ENCODE measurements at regions not wholly inside any gene's neighbourhood (a gene's known extent, or its start where the extent isn't known, plus 50 kb on each side); places are given as distances from the start of the nearest gene placed in this dataset.
"Not testable (repeated sequence)": the region's sequence is repeated elsewhere in the genome, so short reads cannot be mapped to it uniquely, and the experiment has no call there.

DNA sequence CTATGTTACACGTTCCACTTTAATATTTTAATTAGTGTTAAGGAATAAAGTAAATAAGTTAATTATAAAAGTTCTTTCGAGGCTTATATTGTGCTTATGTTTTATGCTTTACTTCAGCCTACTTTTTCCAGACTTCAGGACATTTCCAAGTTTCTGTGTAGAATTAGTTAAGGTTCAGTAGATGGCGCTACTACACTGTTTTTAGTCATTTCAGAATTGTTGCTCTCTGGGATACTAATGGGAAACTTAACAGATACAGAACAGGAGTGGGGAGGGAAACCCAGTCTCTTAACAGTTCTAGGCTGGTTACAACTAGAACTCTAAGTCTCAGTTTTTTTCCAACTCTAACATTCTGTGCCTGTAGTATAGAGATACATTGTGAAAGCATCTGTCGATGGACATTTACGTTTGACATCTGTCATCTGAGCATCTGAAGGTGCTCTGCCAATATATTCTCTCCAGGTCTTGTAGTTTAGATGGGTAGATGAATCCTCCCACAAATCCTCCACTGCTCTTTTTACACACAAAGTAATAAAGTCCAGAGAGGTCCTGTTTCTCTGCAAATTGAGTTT is 56.8 kb upstream of the FAM171A1 start:
- H3K27ac Mint-ChIP-seq = no peak overlapping the region
- H3K36me3 Mint-ChIP-seq (ENCODE audit: low read depth) = no peaks in the 10 kb centered on the region
- ChIA-PET CTCF (interaction anchor here (0.5 to 2.2 kb wide), 5 partner anchors 8 to 58 kb away, joined by 3 to 8 read pairs (median 3); no protein-coding TSS in a partner anchor), POLR2A (no interaction called here)
- intact Hi-C loops (cut with DNase I, micrococcal nuclease) = no loop called here
- H3K9me3 Mint-ChIP-seq (ENCODE audit: low read depth) = no peaks in the 10 kb centered on the region
- no peak for ATAC-seq
- no peaks in the 10 kb centered on the region for H3K4me1 Mint-ChIP-seq
- no peak for DNase-seq
- no peak overlapping the region for H3K4me3 Mint-ChIP-seq
- H3K27me3 Mint-ChIP-seq = peaks cover 7% of the 10 kb centered on the region

DNA sequence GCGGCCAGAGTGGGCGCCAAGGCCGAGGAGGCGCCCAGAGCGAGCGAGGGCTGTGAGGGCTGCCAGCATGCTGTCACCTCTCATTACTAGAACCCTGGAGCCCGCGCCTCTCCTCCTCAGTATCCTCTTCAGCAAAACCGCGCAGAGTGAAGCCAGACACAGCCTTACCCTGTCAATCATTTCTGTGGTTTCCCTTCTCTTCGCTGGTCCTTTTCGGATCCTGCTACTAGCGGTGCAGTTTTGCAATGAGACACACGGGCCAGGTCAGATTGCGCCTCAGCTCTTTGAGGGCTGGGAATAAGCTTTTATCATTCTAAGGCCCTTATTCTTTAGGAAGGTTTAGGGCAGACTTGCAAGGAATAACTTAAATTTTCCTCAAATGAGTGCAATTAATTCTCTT is 55.5 kb upstream of the FAM171A1 start:
- H3K27me3 Mint-ChIP-seq = peaks cover 4% of the 10 kb centered on the region
- H3K4me3 Mint-ChIP-seq = no peak overlapping the region
- ATAC-seq (no peak), DNase-seq (no peak)
- no peaks in the 10 kb centered on the region for H3K36me3 Mint-ChIP-seq (ENCODE audit: low read depth)
- H3K9me3 Mint-ChIP-seq (ENCODE audit: low read depth) = no peaks in the 10 kb centered on the region
- no peak overlapping the region for H3K27ac Mint-ChIP-seq
- CTCF ChIA-PET = no interaction called here
- H3K4me1 Mint-ChIP-seq = no peaks in the 10 kb centered on the region
- intact Hi-C loops (cut with DNase I, micrococcal nuclease) = no loop called here
- POLR2A ChIA-PET = no interaction called here

DNA sequence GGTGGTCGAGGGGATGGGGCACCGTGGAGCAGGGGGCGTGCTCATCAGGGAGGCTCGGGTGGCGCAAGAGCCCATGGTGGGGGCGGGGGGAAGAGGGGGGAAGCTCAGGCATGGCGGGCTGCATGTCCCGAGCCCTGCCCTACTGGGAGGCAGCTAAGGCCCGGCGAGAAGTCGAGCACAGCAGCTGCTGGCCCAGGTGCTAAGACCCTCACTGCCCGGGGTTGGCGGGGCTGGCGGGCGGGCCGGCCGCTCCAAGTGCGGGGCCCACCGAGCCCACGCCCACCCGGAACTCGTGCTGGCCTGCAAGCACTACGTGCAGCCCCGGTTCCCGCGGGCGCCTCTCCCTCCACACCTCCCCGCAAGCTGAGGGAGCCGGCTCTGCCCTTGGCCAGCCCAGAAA is 55.0 kb upstream of the FAM171A1 start:
- Mint-ChIP-seq H3K27me3 (peaks cover 4% of the 10 kb centered on the region), H3K27ac (no peak overlapping the region), H3K9me3 (ENCODE audit: low read depth) (no peaks in the 10 kb centered on the region), H3K4me1 (no peaks in the 10 kb centered on the region), H3K4me3 (no peak overlapping the region), H3K36me3 (ENCODE audit: low read depth) (no peaks in the 10 kb centered on the region)
- intact Hi-C loops (cut with DNase I, micrococcal nuclease) = no loop called here
- POLR2A ChIA-PET = no interaction called here
- no peak for DNase-seq
- ATAC-seq = no peak
- CTCF ChIA-PET = no interaction called here

DNA sequence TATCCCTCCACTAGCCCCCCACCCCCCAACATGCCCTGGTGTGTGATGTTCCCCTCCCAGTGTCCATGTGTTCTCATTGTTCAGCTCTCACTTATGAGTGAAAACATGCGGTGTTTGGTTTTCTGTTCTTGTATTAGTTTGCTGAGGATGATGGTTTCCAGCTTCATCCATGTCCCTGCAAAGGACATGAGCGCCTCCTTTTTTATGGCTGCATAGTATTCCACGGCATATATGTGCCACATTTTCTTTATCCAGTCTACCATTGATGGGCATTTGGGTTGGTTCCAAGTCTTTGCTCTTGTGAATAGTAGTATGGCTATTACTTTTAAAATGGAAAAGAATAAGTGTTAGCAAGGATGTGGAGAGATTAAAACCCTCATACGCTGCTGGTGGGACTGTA is 50.8 kb upstream of the FAM171A1 start:
- H3K9me3 Mint-ChIP-seq (ENCODE audit: low read depth); intact Hi-C loops (cut with DNase I, micrococcal nuclease); H3K27me3 Mint-ChIP-seq; DNase-seq; ATAC-seq; POLR2A ChIA-PET; H3K4me3 Mint-ChIP-seq; H3K27ac Mint-ChIP-seq; H3K4me1 Mint-ChIP-seq; H3K36me3 Mint-ChIP-seq (ENCODE audit: low read depth): not testable (repeated sequence)
- CTCF ChIA-PET = interaction anchor here (0.8 to 1.0 kb wide), 2 partner anchors 8 to 57 kb away, joined by 3 read pairs; no protein-coding TSS in a partner anchor

Data from activated CD4-positive, alpha-beta T cell treated with anti-CD3 and anti-CD28 coated beads for 36 hours (primary cell).